GM12875 (cell line): ENCODE measurements at regions not wholly inside any gene's neighbourhood (a gene's known extent, or its start where the extent isn't known, plus 50 kb on each side); places are given as distances from the start of the nearest gene placed in this dataset.

Experiments
- H3K4me3 ChIP-seq: one replicate; pipeline ENCODE4 v1.5.1; 2011; ENCODE audit warnings: low read depth, low read length, control low read depth
- CTCF ChIP-seq: IDR thresholded peaks from 2 replicates; pipeline ENCODE4 v1.5.1; 2011; ENCODE audit warnings: low read depth, mild to moderate bottlenecking, control low read depth, inconsistent platforms, low read length, moderate library complexity, borderline replicate concordance; ENCODE audit not compliant: insufficient read depth

GRCh38 chr5:99258819-99259218 is 330.0 kb upstream of the CHD1 start:
- no peak for TF ChIP-seq CTCF
- H3K4me3 ChIP-seq: no peak overlapping the region

GRCh38 chr5:99248066-99248465 is 319.3 kb upstream of the CHD1 start:
- no peak overlapping the region for H3K4me3 ChIP-seq
- TF ChIP-seq CTCF: no peak

GRCh38 chr5:99247346-99247745 is 318.5 kb upstream of the CHD1 start:
- no peak for TF ChIP-seq CTCF
- H3K4me3 ChIP-seq: no peak overlapping the region

- no peak overlapping the region for H3K4me3 ChIP-seq
- no peak for TF ChIP-seq CTCF
Observed at GRCh38 chr5:99243111-99243510, 314.3 kb upstream of the CHD1 start.

GRCh38 chr5:99239826-99240360 is 311.1 kb upstream of the CHD1 start:
- H3K4me3 ChIP-seq: no peak overlapping the region
- no peak for TF ChIP-seq CTCF

GRCh38 chr5:99191206-99191745 is 262.5 kb upstream of the CHD1 start:
- H3K4me3 ChIP-seq: no peak overlapping the region
- TF ChIP-seq CTCF: no peak

- TF ChIP-seq CTCF: no peak
- no peak overlapping the region for H3K4me3 ChIP-seq
Observed at GRCh38 chr5:99187611-99188010, 258.8 kb upstream of the CHD1 start.
